ENCODE measurements at regions not wholly inside any gene's neighbourhood (a gene's known extent, or its start where the extent isn't known, plus 50 kb on each side); places are given as distances from the start of the nearest gene placed in this dataset.
"Not testable (repeated sequence)": the region's sequence is repeated elsewhere in the genome, so short reads cannot be mapped to it uniquely, and the experiment has no call there.

GRCh38 chr12:40172879-40173278 lies 51.9 kb upstream of the LRRK2 start:
- Histone ChIP-seq H3K4me3 (no peak overlapping the region), H3K9me3 (no peaks in the 10 kb centered on the region), H3K36me3 (replicated peaks) (no peaks in the 10 kb centered on the region), H3K4me1 (no peaks in the 10 kb centered on the region), H3K27me3 (ENCODE audit: low read depth) (no peaks in the 10 kb centered on the region)
- in situ Hi-C loops (cut with MboI; ENCODE audit: low sequenced_read_pairs), result loop anchor here (25.0 kb wide), 1 partner anchor 139 kb away; no protein-coding TSS in a partner anchor
- DNase-seq (ENCODE audit: low spot score in 2 of 2), result no peak

- H3K4me1 ChIP-seq, result no peaks in the 10 kb centered on the region
- in situ Hi-C loops (cut with MboI; ENCODE audit: low sequenced_read_pairs), result loop anchor here (25.0 kb wide), 1 partner anchor 141 kb away; no protein-coding TSS in a partner anchor
- H3K9me3 ChIP-seq, result no peaks in the 10 kb centered on the region
- no peaks in the 10 kb centered on the region for H3K27me3 ChIP-seq (ENCODE audit: low read depth)
- DNase-seq (ENCODE audit: low spot score in 2 of 2), result no peak
- H3K4me3 ChIP-seq, result no peak overlapping the region
- H3K36me3 ChIP-seq (replicated peaks), result no peaks in the 10 kb centered on the region
These were observed 53.3 kb upstream of the LRRK2 start for GRCh38 chr12:40171501-40171900.

- H3K9me3 ChIP-seq, result no peaks in the 10 kb centered on the region
- in situ Hi-C loops (cut with MboI; ENCODE audit: low sequenced_read_pairs), result loop anchor here (25.0 kb wide), 1 partner anchor 141 kb away; no protein-coding TSS in a partner anchor
- DNase-seq (ENCODE audit: low spot score in 2 of 2), result no peak
- H3K4me3 ChIP-seq, result no peak overlapping the region
- H3K27me3 ChIP-seq (ENCODE audit: low read depth), result no peaks in the 10 kb centered on the region
- H3K36me3 ChIP-seq (replicated peaks), result no peaks in the 10 kb centered on the region
- no peaks in the 10 kb centered on the region for H3K4me1 ChIP-seq
These were observed 53.7 kb upstream of the LRRK2 start for GRCh38 chr12:40171066-40171465.

- in situ Hi-C loops (cut with MboI; ENCODE audit: low sequenced_read_pairs), result loop anchor here (25.0 kb wide), 1 partner anchor 142 kb away; no protein-coding TSS in a partner anchor
- H3K4me1 ChIP-seq, result no peaks in the 10 kb centered on the region
- H3K4me3 ChIP-seq, result no peak overlapping the region
- H3K27me3 ChIP-seq (ENCODE audit: low read depth), result no peaks in the 10 kb centered on the region
- no peak for DNase-seq (ENCODE audit: low spot score in 2 of 2)
- H3K36me3 ChIP-seq (replicated peaks), result no peaks in the 10 kb centered on the region
- H3K9me3 ChIP-seq, result no peaks in the 10 kb centered on the region
These were observed 54.2 kb upstream of the LRRK2 start for GRCh38 chr12:40170593-40170992.

- no peak for DNase-seq (ENCODE audit: low spot score in 2 of 2)
- Histone ChIP-seq H3K4me1 (no peaks in the 10 kb centered on the region), H3K4me3 (no peak overlapping the region), H3K36me3 (replicated peaks) (no peaks in the 10 kb centered on the region), H3K9me3 (peaks cover 3% of the 10 kb centered on the region; the same call in 1 of the 2 replicates), H3K27me3 (ENCODE audit: low read depth) (no peaks in the 10 kb centered on the region)
- in situ Hi-C loops (cut with MboI; ENCODE audit: low sequenced_read_pairs), result loop anchor here (25.0 kb wide), 1 partner anchor 143 kb away; no protein-coding TSS in a partner anchor
These were observed 55.9 kb upstream of the LRRK2 start for GRCh38 chr12:40168868-40169267.

GRCh38 chr12:40168419-40168818 lies 56.4 kb upstream of the LRRK2 start:
- H3K4me3 ChIP-seq; DNase-seq (ENCODE audit: low spot score in 2 of 2); H3K4me1 ChIP-seq; H3K27me3 ChIP-seq (ENCODE audit: low read depth); H3K36me3 ChIP-seq (replicated peaks); H3K9me3 ChIP-seq: not testable (repeated sequence)
- in situ Hi-C loops (cut with MboI; ENCODE audit: low sequenced_read_pairs), result loop anchor here (25.0 kb wide), 1 partner anchor 144 kb away; no protein-coding TSS in a partner anchor

- no peak overlapping the region for H3K4me3 ChIP-seq
- DNase-seq (ENCODE audit: low spot score in 2 of 2), result no peak
- in situ Hi-C loops (cut with MboI; ENCODE audit: low sequenced_read_pairs), result loop anchor here (25.0 kb wide), 1 partner anchor 144 kb away; no protein-coding TSS in a partner anchor
These were observed 56.8 kb upstream of the LRRK2 start for GRCh38 chr12:40168001-40168400.

GRCh38 chr12:40165179-40165578 lies 59.3 kb upstream of the SLC2A13 start:
- Histone ChIP-seq H3K9me3 (peaks cover 3% of the 10 kb centered on the region; the same call in 1 of the 2 replicates), H3K4me3 (no peak overlapping the region), H3K27me3 (ENCODE audit: low read depth) (no peaks in the 10 kb centered on the region), H3K36me3 (replicated peaks) (no peaks in the 10 kb centered on the region), H3K4me1 (no peaks in the 10 kb centered on the region)
- in situ Hi-C loops (cut with MboI; ENCODE audit: low sequenced_read_pairs), result loop anchor here (25.0 kb wide), 1 partner anchor 147 kb away; no protein-coding TSS in a partner anchor
- DNase-seq (ENCODE audit: low spot score in 2 of 2), result no peak

More at GRCh38 chr12:40168001-40168400, 56.8 kb upstream of the LRRK2 start:
- Histone ChIP-seq H3K27me3 (ENCODE audit: low read depth) (no peaks in the 10 kb centered on the region), H3K4me1 (no peaks in the 10 kb centered on the region), H3K36me3 (replicated peaks) (no peaks in the 10 kb centered on the region), H3K9me3 (peaks cover 3% of the 10 kb centered on the region; the same call in 1 of the 2 replicates)

- DNase-seq (ENCODE audit: low spot score in 2 of 2), result no peak
- in situ Hi-C loops (cut with MboI; ENCODE audit: low sequenced_read_pairs), result loop anchor here (25.0 kb wide), 1 partner anchor 148 kb away; no protein-coding TSS in a partner anchor
- no peaks in the 10 kb centered on the region for H3K36me3 ChIP-seq (replicated peaks)
- no peak overlapping the region for H3K4me3 ChIP-seq
- no peaks in the 10 kb centered on the region for H3K4me1 ChIP-seq
- no peaks in the 10 kb centered on the region for H3K27me3 ChIP-seq (ENCODE audit: low read depth)
- peaks cover 3% of the 10 kb centered on the region; the same call in 1 of the 2 replicates for H3K9me3 ChIP-seq
These were observed 58.2 kb upstream of the SLC2A13 start for GRCh38 chr12:40164034-40164433.

- peaks cover 3% of the 10 kb centered on the region; the same call in 1 of the 2 replicates for H3K9me3 ChIP-seq
- DNase-seq (ENCODE audit: low spot score in 2 of 2), result no peak
- in situ Hi-C loops (cut with MboI; ENCODE audit: low sequenced_read_pairs), result loop anchor here (25.0 kb wide), 1 partner anchor 150 kb away; no protein-coding TSS in a partner anchor
- no peak overlapping the region for H3K4me3 ChIP-seq
- H3K4me1 ChIP-seq, result peaks cover 5% of the 10 kb centered on the region
- H3K27me3 ChIP-seq (ENCODE audit: low read depth), result no peaks in the 10 kb centered on the region
- H3K36me3 ChIP-seq (replicated peaks), result no peaks in the 10 kb centered on the region
These were observed 56.2 kb upstream of the SLC2A13 start for GRCh38 chr12:40162033-40162432.

GRCh38 chr12:40158592-40159111 lies 52.8 kb upstream of the SLC2A13 start:
- Histone ChIP-seq H3K9me3 (no peaks in the 10 kb centered on the region), H3K4me3 (no peak overlapping the region), H3K4me1 (peaks cover 5% of the 10 kb centered on the region), H3K36me3 (replicated peaks) (no peaks in the 10 kb centered on the region), H3K27me3 (ENCODE audit: low read depth) (no peaks in the 10 kb centered on the region)
- in situ Hi-C loops (cut with MboI; ENCODE audit: low sequenced_read_pairs), result loop anchor here (25.0 kb wide), 1 partner anchor 154 kb away; no protein-coding TSS in a partner anchor
- no peak for DNase-seq (ENCODE audit: low spot score in 2 of 2)

- Histone ChIP-seq H3K4me1 (peaks cover 5% of the 10 kb centered on the region), H3K4me3 (no peak overlapping the region), H3K27me3 (ENCODE audit: low read depth) (no peaks in the 10 kb centered on the region), H3K36me3 (replicated peaks) (no peaks in the 10 kb centered on the region), H3K9me3 (no peaks in the 10 kb centered on the region)
- in situ Hi-C loops (cut with MboI; ENCODE audit: low sequenced_read_pairs), result loop anchor here (25.0 kb wide), 1 partner anchor 155 kb away; no protein-coding TSS in a partner anchor
- DNase-seq (ENCODE audit: low spot score in 2 of 2), result peak; percentile 33 to 57
These were observed 51.5 kb upstream of the SLC2A13 start for GRCh38 chr12:40157336-40157735.

- Histone ChIP-seq H3K4me3 (no peak overlapping the region), H3K36me3 (replicated peaks) (no peaks in the 10 kb centered on the region), H3K27me3 (ENCODE audit: low read depth) (no peaks in the 10 kb centered on the region), H3K4me1 (peaks cover 5% of the 10 kb centered on the region), H3K9me3 (no peaks in the 10 kb centered on the region)
- in situ Hi-C loops (cut with MboI; ENCODE audit: low sequenced_read_pairs), result loop anchor here (25.0 kb wide), 1 partner anchor 156 kb away; no protein-coding TSS in a partner anchor
- no peak for DNase-seq (ENCODE audit: low spot score in 2 of 2)
These were observed 50.3 kb upstream of the SLC2A13 start for GRCh38 chr12:40156021-40156764.

Measured in HAP-1 (cell line).